HEK293T (cell line): ENCODE measurements at regions not wholly inside any gene's neighbourhood (a gene's known extent, or its start where the extent isn't known, plus 50 kb on each side); places are given as distances from the start of the nearest gene placed in this dataset.
"Not testable (repeated sequence)": the region's sequence is repeated elsewhere in the genome, so short reads cannot be mapped to it uniquely, and the experiment has no call there.

Experiments used
- CTCF ChIA-PET: fragments of 350-600 bp; formaldehyde crosslinking; extraction: SDS; loops from one replicate; lab custom pipeline; 2021; ENCODE audit warnings: antibody characterized with exemption, inconsistent platforms; lab: Yijun Ruan, JAX
- POLR2A ChIA-PET: fragments of 350-600 bp; formaldehyde crosslinking; extraction: SDS; loops from one replicate; lab custom pipeline; 2020; ENCODE audit warnings: antibody characterized with exemption, inconsistent platforms; lab: Yijun Ruan, JAX
- DNase-seq: peaks from one replicate; pipeline ENCODE4 v3.0.0; 2012; ENCODE audit warnings: mixed read lengths; ENCODE audit errors: extremely low spot score
- ARNT ChIP-seq: fragments of 450-650 bp; IDR thresholded peaks from 2 replicates; pipeline ENCODE4 v1.6.1; 2017; ENCODE audit warnings: mild to moderate bottlenecking
- BHLHE40 ChIP-seq: fragments of 450-650 bp; IDR thresholded peaks from 2 replicates; pipeline ENCODE4 v1.6.1; 2016; ENCODE audit warnings: mild to moderate bottlenecking, moderate library complexity, borderline replicate concordance
- CTBP1 ChIP-seq: fragments of 450-650 bp; IDR thresholded peaks from 2 replicates; pipeline ENCODE4 v1.6.1; 2016; ENCODE audit warnings: borderline replicate concordance
- ELF4 ChIP-seq: fragments of 450-650 bp; IDR thresholded peaks from 2 replicates; pipeline ENCODE4 v1.6.1; 2017; ENCODE audit warnings: antibody characterized with exemption
- FOXA1 ChIP-seq: fragments of 450-650 bp; IDR thresholded peaks from 2 replicates; pipeline ENCODE4 v1.6.1; 2016; ENCODE audit warnings: mild to moderate bottlenecking
- FOXK2 ChIP-seq: fragments of 450-650 bp; IDR thresholded peaks from 2 replicates; pipeline ENCODE4 v1.6.1; 2016; ENCODE audit warnings: mild to moderate bottlenecking
- FOXM1 ChIP-seq: fragments of 450-650 bp; IDR thresholded peaks from 2 replicates; pipeline ENCODE4 v1.6.1; 2017; ENCODE audit warnings: mild to moderate bottlenecking, borderline replicate concordance
- HDGF ChIP-seq: fragments of 450-650 bp; IDR thresholded peaks from 2 replicates; pipeline ENCODE4 v1.6.1; 2017; ENCODE audit warnings: antibody characterized with exemption, borderline replicate concordance
- L3MBTL2 ChIP-seq: fragments of 450-650 bp; conservative IDR thresholded peaks from 2 replicates; pipeline ENCODE4 v1.6.1; 2016; ENCODE audit warnings: mild to moderate bottlenecking
- LEF1 ChIP-seq: fragments of 450-650 bp; IDR thresholded peaks from 2 replicates; pipeline ENCODE4 v1.6.1; 2017; ENCODE audit warnings: mild to moderate bottlenecking, borderline replicate concordance
- NFRKB ChIP-seq: fragments of 450-650 bp; IDR thresholded peaks from 2 replicates; pipeline ENCODE4 v1.6.1; 2016; ENCODE audit warnings: mild to moderate bottlenecking, moderate library complexity
- PKNOX1 ChIP-seq: fragments of 450-650 bp; IDR thresholded peaks from 2 replicates; pipeline ENCODE4 v1.6.1; 2016
- SP1 ChIP-seq: fragments of 450-650 bp; IDR thresholded peaks from 2 replicates; pipeline ENCODE4 v1.6.1; 2017
- SUZ12 ChIP-seq: fragments of 450-650 bp; IDR thresholded peaks from 2 replicates; pipeline ENCODE4 v1.6.1; 2016; ENCODE audit warnings: mild to moderate bottlenecking
- TARDBP ChIP-seq: fragments of 450-650 bp; IDR thresholded peaks from 2 replicates; pipeline ENCODE4 v1.6.1; 2016
- ZNF384 ChIP-seq: fragments of 450-650 bp; IDR thresholded peaks from 2 replicates; pipeline ENCODE4 v1.6.1; 2016

GRCh38 chr14:78043349-78043748 is 126.8 kb upstream of the NRXN3 start:
- ChIA-PET POLR2A (no interaction called here), CTCF (interaction anchor here (0.6 kb wide), 1 partner anchor 17 kb away, joined by 3 read pairs; no protein-coding TSS in a partner anchor)
- TF ChIP-seq PKNOX1 (no peak), ARNT (no peak), ELF4 (no peak), HDGF (no peak), FOXM1 (no peak), SP1 (no peak), ZNF384 (no peak), L3MBTL2 (no peak), LEF1 (no peak), CTBP1 (no peak), FOXK2 (no peak), TARDBP (no peak), SUZ12 (no peak)
- DNase-seq = no peak

- DNase-seq = no peak
- POLR2A ChIA-PET = no interaction called here
- TF ChIP-seq SP1 (no peak), ARNT (no peak), BHLHE40 (no peak), ELF4 (no peak), TARDBP (no peak), FOXA1 (no peak), HDGF (no peak), ZNF384 (no peak), L3MBTL2 (no peak), CTBP1 (no peak), FOXK2 (no peak), NFRKB (no peak), LEF1 (no peak), FOXM1 (no peak), SUZ12 (no peak), PKNOX1 (no peak)
- CTCF ChIA-PET = interaction anchor here (0.6 kb wide), 1 partner anchor 586 kb away, joined by 3 read pairs; no protein-coding TSS in a partner anchor
These were observed 122.1 kb upstream of the NRXN3 start for GRCh38 chr14:78048120-78048519.

DNA sequence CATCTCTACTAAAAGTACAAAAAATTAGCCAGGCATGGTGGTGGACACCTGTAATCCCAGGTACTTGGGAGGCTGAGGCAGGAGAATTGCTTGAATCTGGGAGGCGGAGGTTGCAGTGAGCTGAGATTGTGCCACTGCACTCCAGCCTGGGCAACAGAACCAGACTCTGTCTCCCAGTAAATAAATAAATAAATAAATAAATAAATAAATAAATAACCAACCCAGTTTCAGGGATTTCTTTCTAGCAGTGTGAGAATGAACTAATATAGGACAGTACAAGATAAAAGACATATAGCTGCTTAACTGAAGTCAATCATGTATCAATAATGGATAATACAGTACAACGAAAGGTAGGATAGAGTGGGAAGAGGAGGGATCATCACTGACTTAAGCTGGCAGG is 113.3 kb upstream of the NRXN3 start:
- POLR2A ChIA-PET, DNase-seq, CTCF ChIA-PET: not testable (repeated sequence)

GRCh38 chr14:78070344-78070743 is 99.8 kb upstream of the NRXN3 start:
- CTCF ChIA-PET = no interaction called here
- TF ChIP-seq FOXM1 (no peak), ARNT (no peak), LEF1 (no peak), HDGF (no peak), FOXA1 (no peak), TARDBP (no peak), SP1 (no peak), ZNF384 (no peak), FOXK2 (no peak), PKNOX1 (no peak), CTBP1 (no peak), ELF4 (no peak), NFRKB (no peak), L3MBTL2 (no peak), SUZ12 (no peak), BHLHE40 (no peak)
- POLR2A ChIA-PET = no interaction called here
- no peak for DNase-seq

DNA sequence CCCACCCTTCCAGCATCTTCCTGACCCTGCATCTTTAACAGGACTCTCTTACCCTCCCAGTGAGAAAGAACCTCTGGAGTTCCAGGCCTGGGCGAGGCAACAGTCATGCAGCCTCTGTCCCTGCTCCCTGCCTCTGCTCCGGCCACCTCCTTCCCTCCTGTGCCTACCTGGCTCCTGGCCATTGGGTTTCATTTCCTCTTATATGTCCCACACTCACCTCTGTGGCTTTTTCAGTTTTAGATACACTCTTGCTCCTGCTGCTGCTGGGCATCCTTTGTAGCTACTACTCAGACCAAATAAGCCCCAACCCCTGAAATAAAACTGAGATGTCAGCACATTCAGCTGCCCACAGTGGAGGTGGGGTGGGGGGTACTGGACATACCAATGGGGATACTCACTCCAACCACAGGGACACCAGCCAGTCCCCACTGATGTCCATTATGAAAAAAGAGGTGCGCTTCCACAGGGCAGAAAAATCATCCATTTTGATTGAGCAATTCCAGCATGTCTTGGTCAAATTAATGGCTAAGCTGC is 99.1 kb upstream of the NRXN3 start:
- no peak for TF ChIP-seq PKNOX1
- TF ChIP-seq L3MBTL2 = no peak
- TF ChIP-seq NFRKB = no peak
- TF ChIP-seq FOXK2 = no peak
- TF ChIP-seq TARDBP = no peak
- POLR2A ChIA-PET = no interaction called here

DNA sequence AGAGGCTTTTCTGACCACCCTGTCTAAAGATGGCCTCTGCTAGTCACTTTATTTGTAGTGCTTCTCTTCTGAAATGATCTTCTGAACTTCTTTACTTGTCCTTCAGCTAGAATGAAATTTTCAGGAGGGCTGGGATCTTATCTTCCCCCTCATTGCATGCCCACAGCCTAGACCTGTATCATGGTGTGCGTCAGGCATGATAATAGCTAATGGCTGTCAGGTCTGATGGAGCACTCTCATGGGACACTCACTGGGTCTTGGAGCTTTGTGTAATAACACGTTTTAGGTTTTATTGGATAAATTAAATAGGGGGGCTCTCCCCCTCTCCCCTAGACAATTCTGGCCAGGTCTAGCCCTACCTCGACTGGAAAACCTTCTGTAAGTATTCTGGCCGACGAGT is 97.1 kb upstream of the NRXN3 start:
- no peak for TF ChIP-seq LEF1
- TF ChIP-seq FOXK2 = no peak
- no peak for TF ChIP-seq L3MBTL2
- no peak for TF ChIP-seq NFRKB
- TF ChIP-seq PKNOX1 = no peak
- ChIA-PET CTCF (no interaction called here), POLR2A (no interaction called here)
- DNase-seq = no peak

More for the DNA sequence above, 99.1 kb upstream of the NRXN3 start:
- DNase-seq = no peak
- CTCF ChIA-PET = no interaction called here
